ENCODE measurements at regions not wholly inside any gene's neighbourhood (a gene's known extent, or its start where the extent isn't known, plus 50 kb on each side); places are given as distances from the start of the nearest gene placed in this dataset.

DNA sequence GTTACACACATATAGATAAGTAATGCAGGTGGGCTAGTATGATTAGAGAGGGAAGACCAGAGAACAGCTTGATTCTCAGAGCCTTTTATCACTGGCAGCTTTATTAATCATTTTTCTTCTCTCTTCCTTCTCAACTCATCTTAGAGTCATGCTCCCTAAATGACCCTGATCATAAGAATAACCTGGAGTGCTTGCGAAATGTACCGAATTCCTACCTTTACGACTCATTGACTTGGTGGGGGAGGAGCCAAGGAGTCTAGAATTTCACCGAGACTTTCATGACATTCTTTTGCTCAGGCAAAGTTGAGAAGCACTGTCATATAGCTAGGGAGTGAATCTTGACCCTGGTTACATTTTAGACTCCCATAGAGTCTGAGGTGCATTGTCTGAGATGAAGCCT is 298.9 kb upstream of the PUDP start:
- ATAC-seq (ENCODE audit: low read depth) (no peak), DNase-seq (no peak)
- Mint-ChIP-seq H3K4me1 (no peaks in the 10 kb centered on the region), H3K9me3 (no peaks in the 10 kb centered on the region), H3K36me3 (ENCODE audit: low read depth) (no peaks in the 10 kb centered on the region), H3K27me3 (no peaks in the 10 kb centered on the region), H3K27ac (no peak overlapping the region), H3K4me3 (no peak overlapping the region)
- TF ChIP-seq, protein P1, sequence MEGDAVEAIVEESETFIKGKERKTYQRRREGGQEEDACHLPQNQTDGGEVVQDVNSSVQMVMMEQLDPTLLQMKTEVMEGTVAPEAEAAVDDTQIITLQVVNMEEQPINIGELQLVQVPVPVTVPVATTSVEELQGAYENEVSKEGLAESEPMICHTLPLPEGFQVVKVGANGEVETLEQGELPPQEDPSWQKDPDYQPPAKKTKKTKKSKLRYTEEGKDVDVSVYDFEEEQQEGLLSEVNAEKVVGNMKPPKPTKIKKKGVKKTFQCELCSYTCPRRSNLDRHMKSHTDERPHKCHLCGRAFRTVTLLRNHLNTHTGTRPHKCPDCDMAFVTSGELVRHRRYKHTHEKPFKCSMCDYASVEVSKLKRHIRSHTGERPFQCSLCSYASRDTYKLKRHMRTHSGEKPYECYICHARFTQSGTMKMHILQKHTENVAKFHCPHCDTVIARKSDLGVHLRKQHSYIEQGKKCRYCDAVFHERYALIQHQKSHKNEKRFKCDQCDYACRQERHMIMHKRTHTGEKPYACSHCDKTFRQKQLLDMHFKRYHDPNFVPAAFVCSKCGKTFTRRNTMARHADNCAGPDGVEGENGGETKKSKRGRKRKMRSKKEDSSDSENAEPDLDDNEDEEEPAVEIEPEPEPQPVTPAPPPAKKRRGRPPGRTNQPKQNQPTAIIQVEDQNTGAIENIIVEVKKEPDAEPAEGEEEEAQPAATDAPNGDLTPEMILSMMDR (IDR thresholded peaks at IDR 0.05) = no peak
- CTCF ChIA-PET = no interaction called here
- intact Hi-C loops (cut with micrococcal nuclease) = no loop called here
- POLR2A ChIA-PET = no interaction called here

DNA sequence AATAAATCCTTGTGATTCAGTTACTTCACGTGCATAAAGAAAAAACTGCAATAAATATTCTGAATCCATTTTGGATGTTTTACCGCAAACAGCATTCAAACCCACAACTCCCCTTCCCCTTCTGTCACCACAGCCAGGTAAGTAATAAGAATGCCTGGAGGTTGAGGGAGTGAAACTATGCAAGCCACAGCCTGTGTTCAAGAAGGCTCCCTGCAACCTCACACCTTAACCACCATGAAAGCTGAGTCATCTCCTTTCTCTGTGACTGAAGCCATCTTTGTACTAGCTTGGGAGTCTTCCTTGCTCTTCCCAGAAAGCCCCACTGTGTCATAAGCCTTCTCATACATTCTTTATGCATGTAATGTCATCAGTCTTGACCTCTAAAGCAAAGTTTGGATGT is 297.0 kb upstream of the PUDP start:
- Mint-ChIP-seq H3K36me3 (ENCODE audit: low read depth) (no peaks in the 10 kb centered on the region), H3K4me1 (no peaks in the 10 kb centered on the region), H3K27me3 (no peaks in the 10 kb centered on the region), H3K9me3 (no peaks in the 10 kb centered on the region), H3K4me3 (no peak overlapping the region), H3K27ac (no peak overlapping the region)
- intact Hi-C loops (cut with micrococcal nuclease) = no loop called here
- ATAC-seq (ENCODE audit: low read depth) (no peak), DNase-seq (no peak)
- TF ChIP-seq, protein P1 (IDR thresholded peaks at IDR 0.05) = no peak
- POLR2A ChIA-PET = no interaction called here
- CTCF ChIA-PET = no interaction called here

DNA sequence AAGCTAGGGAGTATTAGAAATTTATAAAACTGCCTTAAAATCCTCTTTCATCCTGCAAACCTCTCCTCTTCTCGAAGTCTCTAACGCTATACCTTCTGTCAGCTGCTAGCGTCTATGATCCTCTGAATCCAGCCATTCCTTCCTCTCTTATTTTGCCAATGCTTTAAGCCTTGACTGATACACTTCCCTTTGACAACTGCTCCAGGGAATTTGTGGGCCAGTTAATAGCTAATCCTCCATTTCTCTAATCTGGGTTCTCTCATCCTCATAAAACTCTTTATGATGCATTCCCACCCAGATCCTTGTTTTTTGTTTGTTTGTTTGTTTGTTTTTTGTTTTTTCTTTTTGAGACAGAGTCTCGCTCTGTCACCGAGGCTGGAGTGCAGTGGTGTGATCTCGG is 293.6 kb upstream of the PUDP start:
- ChIA-PET CTCF (no interaction called here), POLR2A (no interaction called here)
- no peaks in the 10 kb centered on the region for H3K4me1 Mint-ChIP-seq
- TF ChIP-seq, protein P1 (IDR thresholded peaks at IDR 0.05) = no peak
- H3K27ac Mint-ChIP-seq = no peak overlapping the region
- DNase-seq (no peak), ATAC-seq (ENCODE audit: low read depth) (no peak)
- H3K27me3 Mint-ChIP-seq = no peaks in the 10 kb centered on the region
- H3K9me3 Mint-ChIP-seq = no peaks in the 10 kb centered on the region
- no peak overlapping the region for H3K4me3 Mint-ChIP-seq
- intact Hi-C loops (cut with micrococcal nuclease) = no loop called here
- no peaks in the 10 kb centered on the region for H3K36me3 Mint-ChIP-seq (ENCODE audit: low read depth)

DNA sequence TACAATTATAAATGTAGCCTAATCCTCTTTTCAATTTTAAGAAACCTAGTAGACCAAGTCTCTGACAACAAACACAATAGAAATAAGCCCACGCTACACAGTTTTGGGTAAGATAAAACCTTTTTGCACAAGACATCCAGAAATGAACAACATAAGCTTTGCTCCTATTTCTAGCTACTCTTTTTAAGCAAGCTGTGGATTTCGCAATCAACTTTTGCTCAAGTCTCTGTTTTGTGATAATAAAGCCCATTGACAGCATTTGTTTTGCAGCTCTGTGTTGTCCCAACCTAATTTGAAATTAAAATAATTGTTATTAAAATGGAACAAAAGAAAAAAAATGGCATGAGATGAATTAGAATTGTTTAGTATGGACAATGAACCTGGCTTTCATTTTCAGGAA is 287.9 kb upstream of the PUDP start:
- Mint-ChIP-seq H3K36me3 (ENCODE audit: low read depth) (no peaks in the 10 kb centered on the region), H3K27me3 (no peaks in the 10 kb centered on the region), H3K4me1 (no peaks in the 10 kb centered on the region), H3K9me3 (no peaks in the 10 kb centered on the region), H3K4me3 (no peak overlapping the region), H3K27ac (no peak overlapping the region)
- intact Hi-C loops (cut with micrococcal nuclease) = no loop called here
- POLR2A ChIA-PET = no interaction called here
- ATAC-seq (ENCODE audit: low read depth) = no peak
- TF ChIP-seq, protein P1 (IDR thresholded peaks at IDR 0.05) = no peak
- DNase-seq = no peak
- CTCF ChIA-PET = no interaction called here

DNA sequence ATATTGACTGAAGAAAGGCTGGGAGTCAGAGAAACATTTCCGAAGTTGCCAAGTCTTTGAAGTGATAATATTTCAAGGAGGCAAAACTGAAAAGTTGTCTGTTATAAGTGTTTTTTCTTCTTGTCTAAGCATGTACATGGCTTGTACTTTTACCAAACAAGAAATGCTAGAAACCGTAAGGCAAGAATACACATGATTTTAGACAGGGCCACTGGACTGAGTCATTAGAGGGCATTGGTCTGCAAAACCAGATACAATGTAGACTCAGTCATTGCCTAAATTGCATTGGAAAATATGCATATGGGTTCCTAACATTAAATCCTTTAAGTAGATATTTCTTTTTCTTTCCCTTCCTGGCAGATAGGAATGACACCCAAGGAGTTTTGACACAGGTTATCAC is 284.9 kb upstream of the PUDP start:
- H3K4me1 Mint-ChIP-seq = no peaks in the 10 kb centered on the region
- TF ChIP-seq, protein P1 (IDR thresholded peaks at IDR 0.05) = no peak
- H3K4me3 Mint-ChIP-seq = no peak overlapping the region
- H3K27me3 Mint-ChIP-seq = no peaks in the 10 kb centered on the region
- ChIA-PET POLR2A (no interaction called here), CTCF (no interaction called here)
- ATAC-seq (ENCODE audit: low read depth) (no peak), DNase-seq (no peak)
- no peaks in the 10 kb centered on the region for H3K36me3 Mint-ChIP-seq (ENCODE audit: low read depth)
- intact Hi-C loops (cut with micrococcal nuclease) = no loop called here
- H3K27ac Mint-ChIP-seq = no peak overlapping the region
- H3K9me3 Mint-ChIP-seq = no peaks in the 10 kb centered on the region
